T-helper 1 cell treated with Interleukin-12 subunit alpha and Interleukin-12 subunit beta and Interleukin-4 antibody, amounts not matched to agents 30 ng/mL and 1 ng/mL, for 36 hours (primary cell): ENCODE measurements at regions not wholly inside any gene's neighbourhood (a gene's known extent, or its start where the extent isn't known, plus 50 kb on each side); places are given as distances from the start of the nearest gene placed in this dataset.
"Not testable (repeated sequence)": the region's sequence is repeated elsewhere in the genome, so short reads cannot be mapped to it uniquely, and the experiment has no call there.

ENCODE experiments used
- intact Hi-C: fragments of 100-400 bp; cut with micrococcal nuclease; formaldehyde crosslinking; loops from one replicate; pipeline ENCODE4 v1.15.1; 2024

GRCh38 chr20:26373066-26373465 is 676.4 kb upstream of the ZNF337 start:
- intact Hi-C loops, result not testable (repeated sequence)

- intact Hi-C loops, result no loop called here
Observed at GRCh38 chr20:26354511-26354910, 657.9 kb upstream of the ZNF337 start.

DNA sequence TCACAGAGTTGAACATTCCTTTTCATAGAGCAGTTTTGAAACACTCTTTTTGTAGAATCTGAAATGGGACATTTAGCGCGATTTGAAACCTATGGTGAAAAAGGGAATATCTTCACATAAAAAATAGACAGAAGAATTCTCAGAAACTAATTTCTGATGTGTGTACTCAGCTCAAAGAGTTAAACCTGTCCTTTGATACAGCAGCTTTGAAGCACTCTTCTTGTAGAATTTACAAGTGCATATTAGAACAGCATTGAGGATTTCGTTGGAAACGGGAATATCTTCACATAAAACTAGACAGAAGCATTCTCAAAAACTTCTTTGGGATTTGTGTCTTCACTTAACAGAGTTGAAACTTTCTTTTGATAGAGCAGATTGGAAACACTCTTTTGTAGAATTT is 650.7 kb upstream of the ZNF337 start:
- intact Hi-C loops, result no loop called here

DNA sequence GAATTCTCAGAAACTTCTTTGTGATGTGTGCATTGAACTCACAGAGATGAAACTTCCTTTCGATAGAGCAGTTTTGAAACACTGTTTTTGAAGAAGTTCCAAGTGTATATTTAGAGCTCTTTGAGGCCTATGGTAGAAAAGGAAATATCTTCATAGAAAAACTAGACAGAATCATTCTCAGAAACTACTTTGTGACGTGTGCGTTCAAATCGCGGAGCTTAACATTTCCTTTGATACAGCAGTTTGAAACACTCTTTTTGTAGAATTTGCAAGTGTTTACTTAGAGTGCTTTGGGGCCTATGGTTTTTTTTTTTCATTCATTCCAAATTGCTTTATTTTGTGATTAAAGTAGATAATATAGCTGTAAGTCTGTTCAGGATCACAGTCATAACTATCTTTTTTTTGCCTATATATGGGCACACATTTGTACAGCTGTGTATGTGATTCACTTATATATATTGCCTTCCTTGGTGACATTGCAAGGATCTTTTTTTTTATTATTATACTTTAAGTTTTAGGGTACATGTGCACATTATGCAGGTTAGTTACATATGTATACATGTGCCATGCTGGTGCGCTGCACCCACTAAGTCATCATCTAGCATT is 643.9 kb upstream of the ZNF337 start:
- intact Hi-C loops, result loop anchor here (5.0 kb wide), 1 partner anchor 33 kb away; no protein-coding TSS in a partner anchor

DNA sequence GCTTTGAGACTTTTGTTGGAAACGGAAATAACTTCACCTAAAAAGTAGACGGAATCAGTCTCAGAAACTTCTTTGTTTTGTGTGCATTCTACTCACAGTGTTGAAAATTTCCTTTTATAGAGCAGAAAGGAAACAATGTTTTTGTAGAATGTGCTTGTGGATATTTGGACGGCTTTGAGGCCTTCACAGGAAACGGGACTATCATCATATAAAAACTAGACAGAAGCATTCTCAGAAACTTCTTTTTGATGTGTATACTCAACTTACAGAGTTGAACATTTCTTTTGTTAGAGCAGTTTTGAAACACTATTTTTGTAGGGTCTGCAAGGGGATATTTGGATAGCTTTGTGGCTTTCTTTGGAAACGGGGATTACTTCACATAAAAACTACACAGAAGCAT is 627.5 kb upstream of the ZNF337 start:
- intact Hi-C loops, result no loop called here

GRCh38 chr20:26315054-26315453 is 618.4 kb upstream of the ZNF337 start:
- intact Hi-C loops, result no loop called here

- intact Hi-C loops, result loop anchor here (5.0 kb wide), 3 partner anchors 33 to 102 kb away; no protein-coding TSS in a partner anchor
Observed at GRCh38 chr20:26309720-26310119, 613.1 kb upstream of the ZNF337 start.

GRCh38 chr20:26308961-26309360 is 612.3 kb upstream of the ZNF337 start:
- intact Hi-C loops, result loop anchor here (5.0 kb wide), 3 partner anchors 33 to 102 kb away; no protein-coding TSS in a partner anchor

- intact Hi-C loops, result no loop called here
Observed at GRCh38 chr20:26295006-26295405, 598.4 kb upstream of the ZNF337 start.

DNA sequence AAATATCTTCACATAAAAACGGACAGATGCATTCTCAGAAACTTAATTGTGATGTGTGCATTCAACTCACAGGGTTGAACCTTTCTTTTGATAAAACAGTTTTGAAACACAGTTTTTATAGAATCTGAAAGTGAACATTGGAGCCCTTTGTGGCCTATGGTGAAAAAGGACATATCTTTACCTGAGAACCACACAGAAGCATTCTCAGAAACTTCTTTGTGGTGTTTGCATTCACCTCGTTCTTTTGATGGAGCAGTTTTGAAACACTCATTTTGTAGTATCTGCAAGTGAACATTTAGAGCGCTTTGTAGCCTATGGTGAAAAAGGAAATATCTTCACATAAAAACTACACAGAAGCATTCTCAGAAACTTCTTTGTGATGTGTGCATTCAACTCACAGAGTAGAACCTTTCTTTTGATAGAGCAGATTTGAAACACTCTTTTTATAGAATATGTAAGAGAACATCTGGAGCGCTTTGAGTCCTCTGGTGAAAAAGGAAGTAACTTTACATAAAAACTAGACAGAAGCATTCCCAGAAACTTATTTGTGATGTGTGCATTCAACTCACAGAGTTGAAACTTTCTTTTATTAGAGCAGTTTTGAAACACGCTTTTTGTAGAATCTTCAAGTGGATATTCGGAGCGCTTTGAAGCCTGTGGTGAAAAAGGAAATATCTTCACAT is 591.9 kb upstream of the ZNF337 start:
- intact Hi-C loops, result loop anchor here (1.0 kb wide), 1 partner anchor 9 kb away; no protein-coding TSS in a partner anchor

DNA sequence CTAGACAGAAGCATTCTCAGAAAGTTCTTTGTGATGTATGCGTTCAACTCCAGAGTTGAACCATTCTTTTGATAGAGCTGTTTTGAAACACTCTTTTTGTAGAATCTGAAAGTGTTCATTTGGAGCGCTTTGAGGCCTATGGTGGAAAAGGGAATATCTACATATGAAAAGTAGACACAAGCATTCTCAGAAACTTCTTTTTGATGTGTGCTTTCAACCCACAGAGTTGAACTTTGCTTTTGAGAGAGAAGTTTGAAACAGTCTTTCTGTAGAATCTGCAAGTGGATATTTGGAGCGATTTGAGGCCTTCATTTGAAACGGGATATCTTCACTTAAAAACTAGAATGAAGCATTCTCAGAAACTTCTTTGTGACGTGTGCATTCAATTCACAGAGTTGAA is 582.6 kb upstream of the ZNF337 start:
- intact Hi-C loops, result loop anchor here (1.0 to 5.0 kb wide), 3 partner anchors 9 to 58 kb away; no protein-coding TSS in a partner anchor

GRCh38 chr20:26277339-26277738 is 580.7 kb upstream of the ZNF337 start:
- intact Hi-C loops, result loop anchor here (5.0 kb wide), 1 partner anchor 60 kb away; no protein-coding TSS in a partner anchor

GRCh38 chr20:26276554-26277210 is 580.0 kb upstream of the ZNF337 start:
- intact Hi-C loops, result loop anchor here (5.0 kb wide), 1 partner anchor 61 kb away; no protein-coding TSS in a partner anchor

GRCh38 chr20:26268762-26269161 is 572.1 kb upstream of the ZNF337 start:
- intact Hi-C loops, result not testable (repeated sequence)

DNA sequence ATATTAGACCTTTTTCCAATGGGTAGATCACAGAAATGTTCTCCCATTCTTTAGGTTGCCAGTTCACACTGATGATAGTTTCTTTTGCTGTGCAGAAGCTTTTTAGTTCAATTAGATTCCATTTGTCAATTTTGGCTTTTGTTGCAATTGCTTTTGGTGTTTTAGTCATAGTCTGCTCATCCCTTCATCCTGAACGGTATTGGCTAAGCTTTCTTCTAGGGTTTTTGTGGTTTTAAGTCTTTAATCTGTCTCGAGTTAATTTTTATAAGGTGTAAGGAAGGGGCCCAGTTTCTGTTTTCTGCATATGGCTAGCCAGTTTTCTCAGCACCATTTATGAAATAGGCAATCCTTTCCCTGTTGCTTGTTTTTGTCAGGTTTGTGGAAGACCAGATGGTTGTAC is 564.3 kb upstream of the ZNF337 start:
- intact Hi-C loops, result not testable (repeated sequence)

DNA sequence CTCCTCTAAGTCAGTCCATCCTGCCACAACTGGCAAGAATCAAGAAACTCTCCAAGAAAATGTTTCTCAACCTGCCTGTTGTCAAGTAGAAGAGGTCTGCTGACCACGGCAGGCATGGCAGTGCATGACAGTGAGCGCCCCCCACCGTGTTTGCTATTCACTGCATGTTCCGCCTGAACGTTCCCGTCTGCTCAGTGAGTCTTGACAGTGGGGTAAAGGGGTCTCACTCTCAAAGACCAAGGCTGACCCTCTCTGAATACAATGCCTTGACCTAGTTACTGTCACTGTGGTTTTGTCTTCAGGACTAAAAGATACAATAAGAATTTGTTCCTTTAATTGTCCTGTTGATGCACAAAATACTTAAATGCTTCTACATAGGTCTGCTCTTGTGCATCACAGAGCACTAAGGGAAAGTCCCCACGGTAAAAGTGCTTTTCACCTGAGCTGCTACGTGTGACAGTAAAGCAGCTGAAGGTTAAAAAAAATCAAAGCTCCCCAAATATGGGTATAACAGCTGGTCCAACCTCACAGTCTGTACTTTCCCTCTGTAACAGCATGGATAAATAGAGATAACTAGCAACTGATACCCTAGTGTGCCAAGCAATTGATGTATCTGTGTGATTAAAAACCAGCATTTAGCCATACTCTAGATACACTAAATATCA is 555.8 kb upstream of the ZNF337 start:
- intact Hi-C loops, result loop anchor here (10.0 kb wide), 2 partner anchors 48 to 82 kb away; no protein-coding TSS in a partner anchor

DNA sequence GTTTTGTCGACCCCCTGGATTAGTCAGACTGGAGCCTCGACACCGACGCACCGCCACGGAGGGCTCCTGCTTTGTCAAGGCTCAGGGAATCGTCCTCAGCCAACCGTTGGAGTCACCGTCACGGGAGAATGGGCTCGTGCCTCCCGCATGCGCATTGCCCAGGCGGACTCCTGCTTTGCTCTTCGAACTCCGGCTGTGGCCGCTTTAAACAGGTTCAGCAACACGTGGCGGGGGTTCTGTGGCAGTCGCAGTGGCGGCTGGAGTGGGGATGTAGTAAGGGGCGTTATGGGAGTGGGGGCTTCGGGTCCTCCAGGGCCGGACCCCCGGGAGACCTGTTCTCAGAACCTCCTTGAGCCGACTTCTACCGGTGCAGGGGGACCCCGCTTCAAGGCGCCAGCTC is 554.7 kb upstream of the ZNF337 start:
- intact Hi-C loops, result loop anchor here (10.0 kb wide), 2 partner anchors 47 to 83 kb away; no protein-coding TSS in a partner anchor

DNA sequence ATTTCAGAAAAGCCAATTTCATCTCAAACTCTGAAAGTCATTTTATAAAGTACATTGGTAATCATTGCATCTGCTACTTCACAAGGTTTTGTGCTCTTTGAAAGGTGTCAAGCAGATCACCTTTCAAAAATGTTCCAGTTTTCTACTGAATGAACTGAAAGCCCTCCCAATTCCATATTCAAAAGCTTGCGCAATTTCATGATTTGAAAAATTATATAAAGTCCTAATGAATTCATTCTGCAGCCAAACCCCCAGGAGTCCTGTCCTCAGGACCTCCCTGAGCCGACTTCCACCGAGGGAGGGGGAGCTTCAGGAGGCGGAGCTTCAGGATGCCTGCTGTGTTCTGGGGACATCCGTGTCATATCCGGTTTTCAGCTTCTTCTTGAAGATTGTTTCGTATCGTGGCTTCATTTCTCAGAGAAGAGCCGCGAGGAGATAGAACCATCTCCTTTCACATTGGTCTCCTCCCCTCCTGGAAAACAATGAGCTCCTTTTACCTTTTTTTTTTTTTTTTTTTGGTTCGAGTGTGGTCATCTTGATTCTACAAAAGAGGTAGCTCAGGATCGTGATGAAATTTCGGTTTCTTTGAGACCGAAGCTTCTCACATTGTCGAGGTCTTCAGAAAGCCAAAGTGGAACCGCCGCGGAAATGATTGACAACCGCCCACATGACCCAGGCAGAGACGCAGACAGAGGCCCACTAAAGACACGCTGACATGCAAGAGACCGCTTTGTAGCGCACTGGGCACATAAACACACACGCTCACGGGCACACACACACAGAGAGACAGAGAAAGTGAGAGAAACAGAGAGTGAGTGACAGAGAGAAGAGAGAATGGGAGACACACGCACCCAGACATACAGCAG is 553.8 kb upstream of the ZNF337 start:
- intact Hi-C loops, result loop anchor here (10.0 kb wide), 2 partner anchors 46 to 84 kb away; no protein-coding TSS in a partner anchor

- intact Hi-C loops, result loop anchor here (5.0 kb wide), 1 partner anchor 49 kb away; no protein-coding TSS in a partner anchor
Observed at GRCh38 chr20:26243731-26244130, 547.1 kb upstream of the ZNF337 start.

- intact Hi-C loops, result not testable (repeated sequence)
Observed at GRCh38 chr20:26220609-26221008, 524.0 kb upstream of the ZNF337 start.
